ENCODE measurements at regions not wholly inside any gene's neighbourhood (a gene's known extent, or its start where the extent isn't known, plus 50 kb on each side); places are given as distances from the start of the nearest gene placed in this dataset.

DNA sequence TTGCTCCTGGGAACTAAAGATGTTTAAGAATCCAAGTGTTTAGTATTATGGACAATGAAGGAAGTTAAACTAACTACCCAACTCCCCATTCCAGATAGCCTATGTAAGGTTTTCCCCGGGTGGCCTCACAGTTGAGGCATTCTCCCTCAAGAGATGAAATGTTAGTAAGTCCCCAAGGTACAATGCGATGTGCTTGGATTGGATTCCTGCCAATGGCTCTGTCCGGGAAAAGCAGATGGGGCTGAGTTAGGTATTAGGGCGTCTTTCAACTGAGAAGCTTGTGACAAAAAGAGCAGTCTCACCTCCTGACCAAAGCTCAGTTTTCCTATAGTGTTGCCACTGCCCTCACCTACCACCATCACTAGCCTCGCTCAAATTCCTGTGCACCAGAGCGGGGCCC is 64.8 kb upstream of the E2F7 start:
- H3K4me1 ChIP-seq (ENCODE audit: control insufficient read depth, insufficient read depth, low read length): no peaks in the 10 kb centered on the region
- H3K14ac ChIP-seq (replicated peaks; ENCODE audit: low read depth, low read length): no peak overlapping the region
- no peak overlapping the region for H2AK9ac ChIP-seq (replicated peaks; ENCODE audit: low read depth, low read length, poor library complexity)
- no peak overlapping the region for H3K56ac ChIP-seq (ENCODE audit: extremely low read depth, insufficient read depth, low read length)
- H3K36me3 ChIP-seq (ENCODE audit: control insufficient read depth, insufficient read depth, low read length): no peaks in the 10 kb centered on the region
- no peak overlapping the region for H3K27ac ChIP-seq (ENCODE audit: insufficient read depth, low read length)
- no peak for TF ChIP-seq RAD21 (IDR thresholded peaks at IDR 0.05; ENCODE audit: low read length)
- TF ChIP-seq POLR2A (IDR thresholded peaks at IDR 0.05; ENCODE audit: low read depth, low read length): no peak
- TF ChIP-seq, protein P1, sequence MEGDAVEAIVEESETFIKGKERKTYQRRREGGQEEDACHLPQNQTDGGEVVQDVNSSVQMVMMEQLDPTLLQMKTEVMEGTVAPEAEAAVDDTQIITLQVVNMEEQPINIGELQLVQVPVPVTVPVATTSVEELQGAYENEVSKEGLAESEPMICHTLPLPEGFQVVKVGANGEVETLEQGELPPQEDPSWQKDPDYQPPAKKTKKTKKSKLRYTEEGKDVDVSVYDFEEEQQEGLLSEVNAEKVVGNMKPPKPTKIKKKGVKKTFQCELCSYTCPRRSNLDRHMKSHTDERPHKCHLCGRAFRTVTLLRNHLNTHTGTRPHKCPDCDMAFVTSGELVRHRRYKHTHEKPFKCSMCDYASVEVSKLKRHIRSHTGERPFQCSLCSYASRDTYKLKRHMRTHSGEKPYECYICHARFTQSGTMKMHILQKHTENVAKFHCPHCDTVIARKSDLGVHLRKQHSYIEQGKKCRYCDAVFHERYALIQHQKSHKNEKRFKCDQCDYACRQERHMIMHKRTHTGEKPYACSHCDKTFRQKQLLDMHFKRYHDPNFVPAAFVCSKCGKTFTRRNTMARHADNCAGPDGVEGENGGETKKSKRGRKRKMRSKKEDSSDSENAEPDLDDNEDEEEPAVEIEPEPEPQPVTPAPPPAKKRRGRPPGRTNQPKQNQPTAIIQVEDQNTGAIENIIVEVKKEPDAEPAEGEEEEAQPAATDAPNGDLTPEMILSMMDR (conservative IDR thresholded peaks at IDR 0.05; ENCODE audit: low read depth, low read length): no peak
- no peak overlapping the region for H3K4me2 ChIP-seq (ENCODE audit: low read depth, low read length)
- no peaks in the 10 kb centered on the region for H3K79me1 ChIP-seq (ENCODE audit: low read depth in 1 of 2, low read length in 2 of 2)
- no peak overlapping the region for H2BK15ac ChIP-seq (ENCODE audit: low read depth, low read length)
- CTCF ChIA-PET: no interaction called here
- no peak for DNase-seq
- BruUV-seq (replicated peaks): no TSS peak
- no CpG with 5 or more reads among the region's 6 CpGs for WGBS, 2 experiments (ENCODE audit: extremely low coverage in 2 of 2, insufficient read length in 1 of 2)
- H3K9me3 ChIP-seq (ENCODE audit: control insufficient read depth, insufficient read depth, low read length): no peaks in the 10 kb centered on the region
- H3K18ac ChIP-seq (ENCODE audit: low read depth, low read length): no peak overlapping the region
- no peaks in the 10 kb centered on the region for H3K9me1 ChIP-seq (ENCODE audit: insufficient read depth, low read length)
- dilution Hi-C loops (cut with HindIII; ENCODE audit: low sequenced_read_pairs, unreplicated experiment) (no loop called here), intact Hi-C loops (cut with micrococcal nuclease) (no loop called here), in situ Hi-C loops (cut with MboI; ENCODE audit: low sequenced_read_pairs) (no loop called here)
- no peak overlapping the region for H4K5ac ChIP-seq (ENCODE audit: low read depth, low read length)
- H2BK5ac ChIP-seq (ENCODE audit: low read depth, low read length, poor library complexity, severe bottlenecking): no peak overlapping the region
- peaks cover 2% of the 10 kb centered on the region for H3K27me3 ChIP-seq (ENCODE audit: control insufficient read depth, insufficient read depth, low read length)
- no peak overlapping the region for H3K4ac ChIP-seq (ENCODE audit: low read depth, low read length)
- no peak overlapping the region for H3K4me3 ChIP-seq (ENCODE audit: insufficient read depth, low read depth, low read length)
- no peak overlapping the region for H2AFZ ChIP-seq (replicated peaks; ENCODE audit: low read length, poor library complexity)
- no peaks in the 10 kb centered on the region for H4K20me1 ChIP-seq (ENCODE audit: insufficient read depth, low read length)
- no peak overlapping the region for H3K9ac ChIP-seq (ENCODE audit: low read depth, low read length)
- no peak overlapping the region for H2AK5ac ChIP-seq (ENCODE audit: low read depth, low read length)
- no peak overlapping the region for H2BK20ac ChIP-seq (ENCODE audit: low read depth, low read length)
- H3K23ac ChIP-seq (ENCODE audit: low read depth, low read length): no peak overlapping the region
- POLR2A ChIA-PET (ENCODE audit: unreplicated experiment): no interaction called here
- no peak for ATAC-seq (ENCODE audit: low read depth)
- H2BK120ac ChIP-seq (ENCODE audit: low read depth, low read length): no peak overlapping the region
- H4K91ac ChIP-seq (ENCODE audit: insufficient read depth, low read depth, low read length): no peak overlapping the region
- no peak overlapping the region for H4K8ac ChIP-seq (ENCODE audit: low read depth in 2 of 2, low read length in 2 of 2)

All from IMR-90 (cell line).